Activated B cell treated with CpG ODN at 0.5 μM for 24 hours (primary cell): ENCODE measurements at regions not wholly inside any gene's neighbourhood (a gene's known extent, or its start where the extent isn't known, plus 50 kb on each side); places are given as distances from the start of the nearest gene placed in this dataset.

Source experiments
- ATAC-seq: fragments of 200-7000 bp; cut with Tn5 transposase; one replicate; pipeline ENCODE4 v1.10.0; 2021; ENCODE audit warnings: low read depth, mild to moderate bottlenecking, moderate library complexity
- CTCF ChIA-PET: fragments of 350-600 bp; sonication (Branson Sonifier 250); formaldehyde crosslinking; loops from one replicate; lab custom pipeline; 2021; ENCODE audit warnings: antibody characterized with exemption; lab: Charles Lee
- POLR2A ChIA-PET: fragments of 350-600 bp; sonication (Branson Sonifier 250); formaldehyde crosslinking; loops from one replicate; lab custom pipeline; 2021; ENCODE audit warnings: antibody characterized with exemption; lab: Charles Lee
- DNase-seq: peaks from one replicate; pipeline ENCODE4 v3.0.0; 2022
- H3K27ac Mint-ChIP-seq: one replicate; pipeline ENCODE4 v1.8.0; 2020; ENCODE audit warnings: mixed read lengths
- H3K27me3 Mint-ChIP-seq: one replicate; pipeline ENCODE4 v1.8.0; 2021; ENCODE audit warnings: mixed read lengths
- H3K36me3 Mint-ChIP-seq: one replicate; pipeline ENCODE4 v1.8.0; 2021; ENCODE audit warnings: low read depth, mixed read lengths
- H3K4me1 Mint-ChIP-seq: one replicate; pipeline ENCODE4 v1.8.0; 2021; ENCODE audit warnings: mixed read lengths
- H3K4me3 Mint-ChIP-seq: one replicate; pipeline ENCODE4 v1.8.0; 2020; ENCODE audit warnings: mild to moderate bottlenecking, mixed read lengths
- H3K9me3 Mint-ChIP-seq: one replicate; pipeline ENCODE4 v1.8.0; 2020; ENCODE audit warnings: mixed read lengths
- CTCF ChIP-seq: fragments of 200-600 bp; IDR thresholded peaks from one replicate; pipeline ENCODE4 v1.8.0; 2022; ENCODE audit warnings: antibody characterized with exemption, mild to moderate bottlenecking
- intact Hi-C: fragments of 100-400 bp; cut with micrococcal nuclease; formaldehyde crosslinking; loops from one replicate; pipeline ENCODE4 v1.15.1; 2024

GRCh38 chr4:26122690-26123089 lies 198.1 kb upstream of the RBPJ start:
- Mint-ChIP-seq H3K27me3 (peaks cover 6% of the 10 kb centered on the region), H3K9me3 (no peaks in the 10 kb centered on the region), H3K4me1 (peaks cover 7% of the 10 kb centered on the region), H3K27ac (no peak overlapping the region), H3K4me3 (no peak overlapping the region), H3K36me3 (no peaks in the 10 kb centered on the region)
- no peak for DNase-seq
- no peak for TF ChIP-seq CTCF
- ATAC-seq: no peak
- CTCF ChIA-PET: no interaction called here
- intact Hi-C loops: no loop called here
- POLR2A ChIA-PET: no interaction called here

- intact Hi-C loops: no loop called here
- Mint-ChIP-seq H3K27ac (no peak overlapping the region), H3K9me3 (peaks cover 8% of the 10 kb centered on the region), H3K4me3 (no peak overlapping the region), H3K36me3 (no peaks in the 10 kb centered on the region), H3K27me3 (peaks cover 2% of the 10 kb centered on the region), H3K4me1 (peaks cover 7% of the 10 kb centered on the region)
- ChIA-PET POLR2A (no interaction called here), CTCF (no interaction called here)
- DNase-seq: no peak
- ATAC-seq: no peak
- no peak for TF ChIP-seq CTCF
These were observed 196.0 kb upstream of the RBPJ start for GRCh38 chr4:26124753-26125321.

DNA sequence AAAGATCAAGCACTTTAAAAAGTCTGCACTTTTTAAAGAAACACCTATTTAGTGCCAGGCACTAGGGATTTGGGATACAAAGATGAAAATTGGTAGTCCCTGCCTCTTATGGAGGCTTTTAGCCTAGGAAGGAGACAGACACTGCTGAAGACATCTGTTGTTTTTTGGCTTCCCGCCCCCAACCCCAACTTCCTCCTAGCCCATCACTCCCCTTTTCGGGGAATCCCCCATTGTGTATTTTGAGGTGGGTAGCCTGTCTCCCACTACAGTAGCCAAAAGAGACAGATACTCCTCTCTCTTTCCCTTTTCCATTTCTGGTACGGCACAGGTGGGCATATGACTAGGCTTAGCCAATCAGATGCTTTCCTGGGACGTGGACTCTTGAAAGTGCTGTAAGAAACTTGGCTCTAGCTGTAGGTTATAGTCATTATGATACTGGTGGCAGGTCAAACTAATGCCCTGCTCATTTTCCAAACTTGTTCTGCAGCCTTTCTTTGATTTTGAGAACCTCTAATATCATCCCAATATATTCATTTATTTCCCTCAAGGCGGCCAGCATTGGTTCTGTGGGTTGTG lies 194.6 kb upstream of the RBPJ start:
- ChIA-PET POLR2A (no interaction called here), CTCF (no interaction called here)
- Mint-ChIP-seq H3K36me3 (no peaks in the 10 kb centered on the region), H3K9me3 (peaks cover 8% of the 10 kb centered on the region), H3K4me1 (peaks cover 11% of the 10 kb centered on the region), H3K27ac (no peak overlapping the region), H3K27me3 (peaks cover 2% of the 10 kb centered on the region), H3K4me3 (no peak overlapping the region)
- intact Hi-C loops: no loop called here
- TF ChIP-seq CTCF: no peak
- DNase-seq (no peak), ATAC-seq (peak; percentile 25)

GRCh38 chr4:26126994-26127393 lies 193.8 kb upstream of the RBPJ start:
- H3K4me3 Mint-ChIP-seq: no peak overlapping the region
- H3K36me3 Mint-ChIP-seq: no peaks in the 10 kb centered on the region
- ChIA-PET POLR2A (no interaction called here), CTCF (no interaction called here)
- H3K27me3 Mint-ChIP-seq: peaks cover 2% of the 10 kb centered on the region
- intact Hi-C loops: no loop called here
- H3K4me1 Mint-ChIP-seq: peaks cover 13% of the 10 kb centered on the region
- no peak for ATAC-seq
- no peak overlapping the region for H3K27ac Mint-ChIP-seq
- no peak for TF ChIP-seq CTCF
- no peak for DNase-seq
- H3K9me3 Mint-ChIP-seq: peaks cover 8% of the 10 kb centered on the region

GRCh38 chr4:26127851-26128337 lies 192.9 kb upstream of the RBPJ start:
- ATAC-seq: no peak
- H3K4me3 Mint-ChIP-seq: no peak overlapping the region
- peaks cover 22% of the 10 kb centered on the region for H3K4me1 Mint-ChIP-seq
- peaks cover 8% of the 10 kb centered on the region for H3K9me3 Mint-ChIP-seq
- peaks cover 2% of the 10 kb centered on the region for H3K27me3 Mint-ChIP-seq
- H3K27ac Mint-ChIP-seq: no peak overlapping the region
- intact Hi-C loops: no loop called here
- no peaks in the 10 kb centered on the region for H3K36me3 Mint-ChIP-seq
- ChIA-PET POLR2A (no interaction called here), CTCF (no interaction called here)
- no peak for TF ChIP-seq CTCF
- no peak for DNase-seq
